ENCODE measurements at regions not wholly inside any gene's neighbourhood (a gene's known extent, or its start where the extent isn't known, plus 50 kb on each side); places are given as distances from the start of the nearest gene placed in this dataset.

- DNase-seq = peak; percentile 24
- intact Hi-C loops (cut with micrococcal nuclease) = no loop called here
These were observed 139.1 kb downstream of the IRS1 start for GRCh38 chr2:226660526-226660925.

GRCh38 chr2:226660124-226660523 is 139.5 kb downstream of the IRS1 start:
- H3K4me3 ChIP-seq = no peak overlapping the region
- no peaks in the 10 kb centered on the region for H3K27me3 ChIP-seq (ENCODE audit: low read depth)
- no peaks in the 10 kb centered on the region for H3K36me3 ChIP-seq
- no peak for DNase-seq
- no peak for TF ChIP-seq CTCF (IDR thresholded peaks at IDR 0.05; ENCODE audit: borderline replicate concordance)
- H3K4me1 ChIP-seq = peaks cover 45% of the 10 kb centered on the region
- intact Hi-C loops (cut with micrococcal nuclease) = no loop called here
- H3K9me3 ChIP-seq (replicated peaks) = no peaks in the 10 kb centered on the region
- H3K27ac ChIP-seq (replicated peaks) = peak overlapping the region; percentile 75

More at GRCh38 chr2:226660526-226660925, 139.1 kb downstream of the IRS1 start:
- peak overlapping the region; percentile 75 for H3K27ac ChIP-seq (replicated peaks)
- no peaks in the 10 kb centered on the region for H3K36me3 ChIP-seq
- no peak overlapping the region for H3K4me3 ChIP-seq
- no peaks in the 10 kb centered on the region for H3K27me3 ChIP-seq (ENCODE audit: low read depth)
- peaks cover 45% of the 10 kb centered on the region for H3K4me1 ChIP-seq
- no peak for TF ChIP-seq CTCF (IDR thresholded peaks at IDR 0.05; ENCODE audit: borderline replicate concordance)
- H3K9me3 ChIP-seq (replicated peaks) = no peaks in the 10 kb centered on the region

- Histone ChIP-seq H3K27ac (replicated peaks) (peak overlapping the region; percentile 75), H3K36me3 (no peaks in the 10 kb centered on the region), H3K4me1 (peaks cover 45% of the 10 kb centered on the region), H3K27me3 (ENCODE audit: low read depth) (no peaks in the 10 kb centered on the region), H3K9me3 (replicated peaks) (no peaks in the 10 kb centered on the region), H3K4me3 (no peak overlapping the region)
- no peak for DNase-seq
- intact Hi-C loops (cut with micrococcal nuclease) = no loop called here
- TF ChIP-seq CTCF (IDR thresholded peaks at IDR 0.05; ENCODE audit: borderline replicate concordance) = no peak
These were observed 140.2 kb downstream of the IRS1 start for GRCh38 chr2:226659410-226659809.

GRCh38 chr2:226658555-226658954 is 141.1 kb downstream of the IRS1 start:
- Histone ChIP-seq H3K4me1 (peaks cover 45% of the 10 kb centered on the region), H3K27ac (replicated peaks) (peak overlapping the region; percentile 75), H3K4me3 (no peak overlapping the region), H3K9me3 (replicated peaks) (no peaks in the 10 kb centered on the region), H3K27me3 (ENCODE audit: low read depth) (no peaks in the 10 kb centered on the region), H3K36me3 (no peaks in the 10 kb centered on the region)
- DNase-seq = no peak
- TF ChIP-seq CTCF (IDR thresholded peaks at IDR 0.05; ENCODE audit: borderline replicate concordance) = no peak
- intact Hi-C loops (cut with micrococcal nuclease) = no loop called here

GRCh38 chr2:226657340-226658053 is 142.1 kb downstream of the IRS1 start:
- peaks cover 53% of the 10 kb centered on the region for H3K4me1 ChIP-seq
- no peak for TF ChIP-seq CTCF (IDR thresholded peaks at IDR 0.05; ENCODE audit: borderline replicate concordance)
- intact Hi-C loops (cut with micrococcal nuclease) = no loop called here
- H3K27me3 ChIP-seq (ENCODE audit: low read depth) = no peaks in the 10 kb centered on the region
- H3K9me3 ChIP-seq (replicated peaks) = no peaks in the 10 kb centered on the region
- no peak overlapping the region for H3K4me3 ChIP-seq
- no peak for DNase-seq
- H3K27ac ChIP-seq (replicated peaks) = no peak overlapping the region
- no peaks in the 10 kb centered on the region for H3K36me3 ChIP-seq

All from left ventricle myocardium inferior (tissue), 1 donor.